Transverse colon (tissue), 4 donors: ENCODE measurements at regions not wholly inside any gene's neighbourhood (a gene's known extent, or its start where the extent isn't known, plus 50 kb on each side); places are given as distances from the start of the nearest gene placed in this dataset.
"Not testable (repeated sequence)": the region's sequence is repeated elsewhere in the genome, so short reads cannot be mapped to it uniquely, and the experiment has no call there.

Experiments
- POLR2A ChIP-seq: fragments of 450-650 bp; IDR thresholded peaks from one replicate; pipeline ENCODE4 v1.6.1; 2016; ENCODE audit warnings: antibody characterized with exemption, mild to moderate bottlenecking, moderate library complexity
- POLR2AphosphoS5 ChIP-seq, 3 donors: sonication (generic); formaldehyde crosslinking; IDR thresholded peaks; one replicate each; pipeline ENCODE4 v1.6.1; 2016; ENCODE audit warnings: antibody characterized with exemption in 3 of 3
- TF ChIP-seq, protein P1 (sequence below), 5 experiments: fragments of 200-600 bp in 3 of 5; fragments of 450-650 bp in 2 of 5; sonication (generic) in 3 of 5; IDR thresholded peaks; 1 replicate in 2 of 5; 2 replicates in 3 of 5; pipeline ENCODE4 v1.5.1; 2016 to 2017; ENCODE audit warnings: antibody characterized with exemption in 5 of 5, inconsistent platforms in 3 of 5, mild to moderate bottlenecking in 2 of 5, moderate library complexity in 1 of 5

- not testable (repeated sequence) for TF ChIP-seq POLR2AphosphoS5 (IDR thresholded peaks at IDR 0.05); POLR2A
- TF ChIP-seq, protein P1, sequence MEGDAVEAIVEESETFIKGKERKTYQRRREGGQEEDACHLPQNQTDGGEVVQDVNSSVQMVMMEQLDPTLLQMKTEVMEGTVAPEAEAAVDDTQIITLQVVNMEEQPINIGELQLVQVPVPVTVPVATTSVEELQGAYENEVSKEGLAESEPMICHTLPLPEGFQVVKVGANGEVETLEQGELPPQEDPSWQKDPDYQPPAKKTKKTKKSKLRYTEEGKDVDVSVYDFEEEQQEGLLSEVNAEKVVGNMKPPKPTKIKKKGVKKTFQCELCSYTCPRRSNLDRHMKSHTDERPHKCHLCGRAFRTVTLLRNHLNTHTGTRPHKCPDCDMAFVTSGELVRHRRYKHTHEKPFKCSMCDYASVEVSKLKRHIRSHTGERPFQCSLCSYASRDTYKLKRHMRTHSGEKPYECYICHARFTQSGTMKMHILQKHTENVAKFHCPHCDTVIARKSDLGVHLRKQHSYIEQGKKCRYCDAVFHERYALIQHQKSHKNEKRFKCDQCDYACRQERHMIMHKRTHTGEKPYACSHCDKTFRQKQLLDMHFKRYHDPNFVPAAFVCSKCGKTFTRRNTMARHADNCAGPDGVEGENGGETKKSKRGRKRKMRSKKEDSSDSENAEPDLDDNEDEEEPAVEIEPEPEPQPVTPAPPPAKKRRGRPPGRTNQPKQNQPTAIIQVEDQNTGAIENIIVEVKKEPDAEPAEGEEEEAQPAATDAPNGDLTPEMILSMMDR (IDR thresholded peaks at IDR 0.05), result not testable (repeated sequence)
Observed at GRCh38 chr17:71617767-71618166, 503.1 kb upstream of the SOX9 start.
